ENCODE measurements at regions not wholly inside any gene's neighbourhood (a gene's known extent, or its start where the extent isn't known, plus 50 kb on each side); places are given as distances from the start of the nearest gene placed in this dataset.

GRCh38 chr14:98835051-98835824 lies 436.8 kb downstream of the BCL11B start:
- no peak for DNase-seq (ENCODE audit: low read depth)

GRCh38 chr14:98835825-98836100 lies 436.2 kb downstream of the BCL11B start:
- DNase-seq (ENCODE audit: low read depth), result no peak

GRCh38 chr14:98840091-98840490 lies 431.9 kb downstream of the BCL11B start:
- no peak for DNase-seq (ENCODE audit: low read depth)

DNA sequence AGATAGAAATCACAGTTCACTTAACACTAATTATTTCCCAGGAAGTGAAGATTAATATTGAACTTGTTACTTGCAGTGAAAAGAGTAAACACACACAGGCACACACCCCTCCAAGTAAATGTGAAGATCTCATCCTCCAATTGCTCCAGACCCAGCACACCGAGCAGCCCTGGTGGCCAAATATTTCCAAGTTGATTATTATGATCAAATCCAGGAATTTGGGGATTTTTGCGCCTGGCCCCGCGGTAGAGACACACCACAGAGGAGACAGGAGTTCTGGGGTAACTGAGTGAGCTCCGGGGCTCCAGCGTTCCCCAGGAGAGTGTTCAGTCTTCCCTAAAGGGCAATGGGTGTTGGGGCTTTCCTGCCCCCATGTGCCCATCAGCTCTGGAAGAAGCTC lies 431.5 kb downstream of the BCL11B start:
- no peak for DNase-seq (ENCODE audit: low read depth)

DNA sequence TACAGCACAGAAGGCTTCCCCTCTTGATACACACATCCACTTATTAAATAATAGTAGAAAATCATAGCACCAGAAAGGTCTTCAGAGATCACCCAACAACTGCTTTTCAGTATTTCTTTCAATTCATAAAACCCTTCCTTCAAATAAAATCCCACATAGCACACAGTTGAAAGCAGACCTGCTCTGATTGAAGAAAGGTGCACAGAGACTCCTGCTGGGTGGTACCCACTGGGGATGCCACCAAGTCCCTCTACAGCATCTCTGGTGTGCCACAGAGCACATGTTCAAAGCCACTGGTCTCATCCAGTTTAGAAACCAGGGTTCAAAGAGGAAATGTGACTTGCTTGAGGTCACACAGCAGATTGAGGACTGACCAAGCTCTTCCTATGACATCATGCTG lies 427.5 kb downstream of the BCL11B start:
- no peak for DNase-seq (ENCODE audit: low read depth)

DNA sequence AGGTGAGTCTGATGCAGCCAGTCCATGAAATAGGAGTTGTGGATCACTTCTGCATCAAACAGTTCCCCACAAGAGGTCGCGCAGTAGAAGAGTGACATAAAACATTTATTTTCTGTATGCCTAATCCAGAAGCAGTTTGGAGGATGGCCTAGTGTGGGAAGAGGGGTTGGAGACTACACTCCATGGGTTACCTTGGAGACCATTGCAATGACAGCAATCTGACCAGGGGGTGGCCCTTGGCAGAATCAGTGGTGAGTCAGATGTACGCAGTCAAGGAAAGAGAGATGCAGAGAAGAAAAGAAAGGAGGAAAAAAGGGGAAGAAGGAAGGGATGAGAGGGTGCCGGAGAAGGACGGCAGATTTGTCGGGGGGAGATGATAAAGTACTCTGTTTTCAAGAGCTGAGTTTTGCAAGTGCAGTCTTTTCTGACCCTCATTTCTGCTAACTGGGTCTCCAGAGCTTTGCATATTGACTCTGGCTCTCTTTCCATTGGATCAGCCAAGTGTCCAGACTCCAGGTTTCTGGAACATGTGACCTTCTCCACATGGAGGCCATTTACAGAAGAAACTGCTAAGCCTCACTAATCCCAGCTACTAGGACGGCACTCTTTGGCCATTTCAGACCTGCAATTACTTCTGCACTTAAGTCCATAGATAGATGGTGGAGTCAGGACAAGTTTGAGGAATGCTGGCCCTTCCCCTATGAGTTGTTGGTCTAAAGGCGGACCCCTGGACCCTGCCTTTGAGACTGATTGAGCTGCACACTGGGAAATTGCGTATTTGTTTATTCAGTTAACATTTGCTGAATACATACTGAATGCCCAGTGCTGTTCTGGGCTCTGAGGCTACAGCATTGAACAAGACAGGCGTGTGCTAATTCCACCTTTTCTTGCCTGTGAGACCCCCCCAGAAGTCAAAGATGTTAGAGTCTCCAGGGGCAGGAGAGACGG lies 424.2 kb downstream of the BCL11B start:
- DNase-seq (ENCODE audit: low read depth), result no peak

DNA sequence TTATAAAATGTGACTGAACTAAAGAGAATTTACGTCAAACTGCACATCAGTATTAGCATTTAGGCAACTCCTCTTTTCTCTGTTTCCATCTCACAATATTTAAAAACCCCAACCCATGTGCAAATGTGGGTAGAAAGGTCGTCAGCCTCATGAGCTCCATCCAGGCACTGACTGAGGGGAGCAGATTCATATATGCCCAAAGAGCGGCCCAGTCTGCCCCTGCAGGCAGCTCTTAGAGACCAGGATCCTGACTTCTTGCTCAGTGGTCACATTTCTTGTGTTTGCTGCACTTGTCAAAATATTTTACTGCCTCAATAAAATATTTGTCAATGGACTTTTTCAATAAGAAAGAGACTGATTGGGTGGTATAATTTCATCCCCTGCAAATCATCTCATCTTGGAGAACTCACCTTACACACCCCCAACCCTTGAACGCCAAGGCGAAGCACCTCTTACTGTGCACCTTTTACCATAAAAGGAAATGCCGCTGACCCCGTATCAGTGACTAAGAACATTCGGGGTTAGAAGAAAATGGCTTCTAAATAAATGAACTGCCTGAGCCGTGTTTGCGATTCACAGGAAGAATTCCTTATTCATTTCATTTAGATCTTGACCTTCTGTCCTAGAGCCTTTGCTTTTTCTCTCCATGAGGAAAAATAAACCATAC lies 418.8 kb downstream of the BCL11B start:
- no peak for DNase-seq (ENCODE audit: low read depth)

DNA sequence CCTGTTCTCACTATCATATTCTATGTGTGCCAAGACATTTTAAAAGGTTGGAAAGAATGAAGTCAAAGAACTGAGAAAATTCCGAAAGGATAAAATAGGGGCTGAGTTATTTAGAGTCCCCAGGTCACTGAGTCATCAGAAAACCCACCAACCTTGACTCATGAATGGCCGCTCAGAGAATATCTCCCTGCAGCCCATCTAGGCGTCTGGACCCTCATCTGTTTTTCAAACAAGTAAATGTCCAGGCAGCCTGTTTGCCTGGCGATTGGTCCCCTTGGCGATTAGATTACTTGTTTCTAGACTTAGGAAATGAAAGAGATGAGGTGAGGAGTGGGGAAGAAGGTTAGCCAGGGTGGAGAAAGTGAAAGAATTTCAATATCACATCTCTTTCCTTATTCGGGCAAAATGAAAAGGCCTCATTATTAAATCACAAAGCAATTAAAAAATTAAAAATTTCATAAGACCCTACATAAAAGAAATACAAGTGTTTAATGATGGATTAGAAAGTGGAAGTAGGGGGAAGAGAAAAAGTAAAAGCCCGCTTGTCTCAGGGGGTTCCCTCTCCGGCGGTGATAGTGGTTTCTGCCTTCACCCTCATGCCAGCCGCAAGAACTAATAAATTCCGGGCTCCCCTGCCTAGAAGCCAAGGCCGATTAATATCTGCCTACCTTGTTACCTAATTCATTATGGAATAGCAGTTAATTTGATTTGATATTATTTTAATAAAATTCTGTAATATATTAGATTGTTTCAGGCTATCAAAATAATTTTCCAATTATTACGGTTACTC lies 415.9 kb downstream of the BCL11B start:
- no peak for DNase-seq (ENCODE audit: low read depth)

GRCh38 chr14:98858158-98858557 lies 413.8 kb downstream of the BCL11B start:
- no peak for DNase-seq (ENCODE audit: low read depth)

DNA sequence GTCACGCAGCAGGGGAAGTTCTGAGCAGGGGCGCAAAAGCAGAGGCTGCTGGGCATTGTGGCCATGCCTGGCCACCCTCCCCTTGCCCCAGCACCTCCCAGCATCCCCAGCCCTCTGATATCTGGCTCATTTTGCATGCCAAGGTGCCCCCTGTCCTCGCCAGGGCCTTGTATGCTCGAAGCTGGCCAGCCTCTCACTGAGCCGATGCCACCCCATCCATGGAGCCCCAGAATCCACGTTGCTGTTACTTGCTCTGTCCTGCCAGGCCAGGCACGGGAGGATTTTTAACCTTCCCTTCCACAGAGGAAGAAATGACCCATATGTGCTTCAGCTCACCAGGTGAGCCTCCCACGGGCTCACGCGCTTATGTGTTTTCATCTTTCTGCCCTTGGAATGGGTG lies 413.4 kb downstream of the BCL11B start:
- DNase-seq (ENCODE audit: low read depth), result no peak

DNA sequence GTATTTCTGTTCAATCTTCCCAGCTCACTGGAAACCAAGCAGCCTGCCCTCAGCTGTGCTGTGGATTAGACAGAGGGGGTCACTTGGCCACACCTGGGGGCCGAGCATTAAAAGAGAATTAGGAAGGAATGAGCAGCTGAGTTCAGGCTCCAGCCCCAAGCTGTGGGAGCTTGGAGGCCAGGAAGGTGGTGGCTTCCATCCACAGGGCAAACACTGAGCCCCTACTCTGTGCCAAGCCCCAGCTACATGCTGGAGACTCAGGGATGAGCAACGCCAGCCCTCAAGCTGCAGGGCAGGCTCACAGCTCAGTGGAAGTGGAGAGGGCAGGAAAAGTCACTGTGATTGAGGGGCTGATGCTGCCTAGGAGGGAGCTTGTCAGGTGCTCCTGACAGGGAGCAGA lies 412.7 kb downstream of the BCL11B start:
- no peak for DNase-seq (ENCODE audit: low read depth)

- no peak for DNase-seq (ENCODE audit: low read depth)
Measured at GRCh38 chr14:98864211-98864610, 407.8 kb downstream of the BCL11B start.

DNA sequence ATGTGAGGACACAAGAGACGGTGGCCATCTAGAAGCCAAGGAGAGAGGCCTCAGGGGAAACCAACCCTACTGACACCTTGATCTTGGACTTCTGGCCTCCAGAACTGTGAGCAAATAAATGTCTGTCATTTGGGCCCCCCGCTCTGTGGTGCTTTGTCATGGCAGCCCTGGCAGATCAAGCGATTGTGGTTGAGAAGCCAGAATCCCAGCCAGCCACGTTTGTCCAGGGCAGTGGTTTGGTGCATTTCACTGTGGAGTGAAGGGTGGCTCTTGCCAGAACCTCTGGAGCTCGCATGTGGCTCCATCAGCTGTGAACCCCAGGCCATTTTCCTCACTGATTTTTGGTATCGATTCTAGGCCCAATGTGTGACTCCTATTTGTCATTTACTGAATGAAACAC lies 404.9 kb downstream of the BCL11B start:
- no peak for DNase-seq (ENCODE audit: low read depth)

- no peak for DNase-seq (ENCODE audit: low read depth)
Measured at GRCh38 chr14:98867726-98868125, 404.3 kb downstream of the BCL11B start.

DNA sequence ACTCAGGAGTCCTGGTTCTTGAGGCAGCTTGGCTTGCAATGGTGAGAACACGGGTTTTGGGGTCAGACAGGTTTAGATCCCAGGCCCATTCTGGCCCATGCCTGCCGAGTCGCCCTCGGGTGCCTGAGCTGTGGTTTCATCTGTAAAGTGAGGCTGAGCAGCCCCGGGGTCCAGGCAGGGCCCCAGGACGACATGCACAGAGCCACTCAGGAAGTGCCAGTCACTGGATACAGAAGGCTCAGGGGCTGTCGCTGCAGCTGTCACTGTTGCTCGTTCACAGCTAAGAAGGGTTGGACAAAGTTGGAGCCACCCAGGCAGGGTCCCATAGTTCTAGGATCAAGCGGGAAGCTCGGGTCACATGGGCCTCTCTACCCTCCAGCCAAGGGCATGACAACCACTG lies 403.1 kb downstream of the BCL11B start:
- no peak for DNase-seq (ENCODE audit: low read depth)

DNA sequence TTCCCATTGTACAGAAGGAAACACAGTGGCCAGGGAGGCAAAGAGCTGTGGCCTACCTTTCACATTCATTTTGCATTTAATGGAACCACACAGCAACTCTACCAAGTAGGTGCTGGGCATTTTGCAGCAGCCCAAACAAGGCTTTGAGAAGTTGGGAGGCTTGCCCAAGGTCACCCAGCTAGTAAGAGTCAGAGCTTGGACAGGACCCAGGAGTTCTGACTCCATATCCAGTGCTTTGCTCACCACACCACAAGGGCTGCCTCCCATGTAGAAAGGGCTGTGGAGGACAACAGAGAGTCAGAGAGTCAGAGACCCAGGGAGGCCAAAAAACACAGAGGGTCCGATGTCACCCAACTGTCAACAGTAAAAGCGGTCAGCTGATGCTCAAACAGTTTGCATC lies 400.2 kb downstream of the BCL11B start:
- no peak for DNase-seq (ENCODE audit: low read depth)

- no peak for DNase-seq (ENCODE audit: low read depth)
Measured at GRCh38 chr14:98877065-98877464, 394.9 kb downstream of the BCL11B start.

DNA sequence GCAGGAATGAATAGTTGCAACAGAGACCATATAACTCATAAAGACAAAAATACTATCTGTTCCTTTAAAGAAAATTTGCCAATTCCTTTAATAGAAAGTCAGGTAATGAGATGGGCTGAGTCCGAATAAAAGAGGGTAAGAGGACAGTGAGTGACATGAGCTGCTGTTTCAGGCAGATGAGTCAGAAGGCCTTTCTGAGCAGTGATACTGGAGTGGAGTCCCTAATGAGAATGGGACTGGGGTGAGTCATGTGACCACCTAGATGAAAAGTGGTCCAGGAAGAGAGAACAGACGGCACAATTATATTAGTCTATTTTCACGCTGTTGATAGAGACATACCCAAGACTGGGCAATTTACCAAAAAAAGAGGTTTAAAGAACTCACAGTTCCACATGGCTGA lies 393.7 kb downstream of the BCL11B start:
- no peak for DNase-seq (ENCODE audit: low read depth)

- DNase-seq (ENCODE audit: low read depth), result no peak
Measured at GRCh38 chr14:98886982-98887381, 385.0 kb downstream of the BCL11B start.

GRCh38 chr14:98888281-98888680 lies 383.7 kb downstream of the BCL11B start:
- no peak for DNase-seq (ENCODE audit: low read depth)

DNA sequence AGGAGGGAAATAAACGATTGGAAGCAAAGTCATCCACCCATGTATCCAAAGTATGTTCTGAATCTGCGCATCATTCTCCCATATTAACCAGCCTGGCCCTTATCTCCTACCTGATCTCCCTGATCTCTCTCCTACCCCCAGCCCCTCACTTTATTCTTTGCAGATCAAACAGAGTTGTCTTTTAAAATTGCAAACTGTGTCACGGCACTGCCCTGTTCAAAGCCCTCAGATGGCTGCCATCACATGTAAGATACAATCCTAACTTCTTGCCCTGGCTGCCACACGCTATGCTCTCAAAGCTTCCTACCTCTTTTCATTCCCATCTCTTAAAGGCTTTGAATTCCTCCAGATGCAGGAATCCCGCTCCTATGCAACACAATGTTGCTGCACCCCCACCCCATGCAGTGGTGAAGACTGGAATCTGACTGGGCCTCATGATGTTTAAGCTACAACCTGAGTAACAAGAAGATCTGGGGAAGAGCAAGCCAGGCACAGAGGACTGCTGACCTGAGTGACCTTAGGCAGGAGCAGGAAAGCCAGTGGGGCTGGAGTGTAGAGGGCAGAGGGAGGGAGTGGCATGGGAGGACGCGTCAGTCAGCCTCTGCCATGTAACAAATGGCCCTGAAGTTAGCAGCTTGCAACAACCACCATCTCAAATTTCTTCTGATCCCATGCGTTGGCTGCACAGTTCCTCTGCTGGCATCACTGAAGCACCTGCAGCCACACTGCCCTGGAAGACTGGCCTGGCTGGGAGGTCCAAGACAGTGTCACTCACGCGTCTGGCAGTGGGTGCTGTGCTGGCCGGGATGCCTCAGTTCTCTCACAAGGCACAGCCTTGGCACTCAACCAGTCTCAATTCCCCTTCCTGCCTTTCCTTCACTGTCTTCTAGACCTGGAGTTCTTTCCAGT lies 382.8 kb downstream of the BCL11B start:
- DNase-seq (ENCODE audit: low read depth), result no peak

All from CMK (cell line).